SJSA1 (cell line): ENCODE measurements at regions not wholly inside any gene's neighbourhood (a gene's known extent, or its start where the extent isn't known, plus 50 kb on each side); places are given as distances from the start of the nearest gene placed in this dataset.
"Not testable (repeated sequence)": the region's sequence is repeated elsewhere in the genome, so short reads cannot be mapped to it uniquely, and the experiment has no call there.

Experiments
- DNase-seq, 2 experiments: peaks; one replicate each; pipeline ENCODE4 v3.0.0-alpha.2; 2015 to 2020; ENCODE audit warnings: low spot score in 2 of 2, low read depth in 1 of 2
- H3K27ac ChIP-seq: fragments of 250-450 bp; sonication (Bioruptor Pico); 2 replicates; pipeline ENCODE4 v1.5.1; 2020; ENCODE audit warnings: mild to moderate bottlenecking, moderate library complexity
- H3K27me3 ChIP-seq: fragments of 250-450 bp; sonication (Bioruptor Pico); replicated peaks from 2 replicates; pipeline ENCODE4 v1.5.1; 2020; ENCODE audit warnings: mild to moderate bottlenecking, moderate library complexity
- H3K36me3 ChIP-seq: fragments of 250-450 bp; sonication (Bioruptor Pico); 2 replicates; pipeline ENCODE4 v1.5.1; 2020; ENCODE audit warnings: mild to moderate bottlenecking
- H3K4me1 ChIP-seq: fragments of 250-450 bp; sonication (Bioruptor Pico); replicated peaks from 2 replicates; pipeline ENCODE4 v1.6.1; 2021; ENCODE audit warnings: mild to moderate bottlenecking
- H3K4me3 ChIP-seq: fragments of 250-450 bp; sonication (Bioruptor Pico); 2 replicates; pipeline ENCODE4 v1.5.1; 2020; ENCODE audit warnings: mild to moderate bottlenecking
- H3K9me3 ChIP-seq: fragments of 250-450 bp; sonication (Bioruptor Pico); replicated peaks from 2 replicates; pipeline ENCODE4 v1.5.1; 2020; ENCODE audit warnings: mild to moderate bottlenecking

DNA sequence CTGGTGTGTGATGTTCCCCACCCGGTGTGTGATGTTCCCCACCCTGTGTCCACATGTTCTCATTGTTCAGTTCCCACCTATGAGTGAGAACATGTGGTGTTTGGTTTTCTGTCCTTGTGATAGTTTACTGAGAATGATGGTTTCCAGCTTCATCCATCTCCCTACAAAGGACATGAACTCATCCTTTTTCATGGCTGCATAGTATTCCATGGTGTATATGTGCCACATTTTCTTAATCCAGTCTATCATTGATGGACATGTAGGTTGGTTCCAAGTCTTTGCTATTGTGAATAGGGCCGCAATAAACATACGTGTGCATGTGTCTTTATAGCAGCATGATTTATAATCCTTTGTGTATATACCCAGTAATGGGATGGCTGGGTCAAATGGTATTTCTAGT is 201.5 kb upstream of the IRAK1BP1 start:
- not testable (repeated sequence) for H3K36me3 ChIP-seq, H3K4me3 ChIP-seq, H3K27ac ChIP-seq, H3K4me1 ChIP-seq, H3K9me3 ChIP-seq, H3K27me3 ChIP-seq, DNase-seq

DNA sequence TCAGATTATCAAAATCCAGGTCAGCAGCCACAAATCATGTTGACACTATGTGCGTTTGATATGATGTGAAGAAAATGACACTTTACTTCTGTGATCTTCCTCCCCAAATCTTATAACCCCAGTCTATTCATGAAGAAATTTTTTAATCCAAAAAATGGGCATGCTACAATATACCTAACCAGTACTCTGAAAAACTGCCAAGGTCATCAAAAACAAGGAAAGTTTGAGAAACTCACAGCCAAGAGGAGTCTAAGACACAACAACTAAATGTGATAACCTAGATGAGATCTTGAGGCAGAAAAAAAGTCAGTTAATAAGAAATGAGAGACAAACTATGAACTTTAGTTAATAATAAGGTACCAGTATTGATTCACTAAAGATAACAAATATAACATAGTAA is 200.6 kb upstream of the IRAK1BP1 start:
- no peak for DNase-seq
- Histone ChIP-seq H3K27ac (no peak overlapping the region), H3K36me3 (no peaks in the 10 kb centered on the region), H3K4me1 (no peaks in the 10 kb centered on the region), H3K9me3 (no peaks in the 10 kb centered on the region), H3K4me3 (no peak overlapping the region), H3K27me3 (0 out of 2 replicates have a peak, but pooled peaks cover 4% of the 10 kb centered on the region)

GRCh38 chr6:78670156-78670555 is 197.2 kb upstream of the IRAK1BP1 start:
- Histone ChIP-seq H3K27ac (no peak overlapping the region), H3K9me3 (no peaks in the 10 kb centered on the region), H3K36me3 (no peaks in the 10 kb centered on the region), H3K4me1 (no peaks in the 10 kb centered on the region), H3K4me3 (no peak overlapping the region), H3K27me3 (0 out of 2 replicates have a peak, but pooled peaks cover 4% of the 10 kb centered on the region)
- DNase-seq, result no peak

GRCh38 chr6:78670802-78671201 is 196.5 kb upstream of the IRAK1BP1 start:
- 0 out of 2 replicates have a peak, but pooled peaks cover 4% of the 10 kb centered on the region for H3K27me3 ChIP-seq
- no peaks in the 10 kb centered on the region for H3K9me3 ChIP-seq
- H3K27ac ChIP-seq, result no peak overlapping the region
- H3K4me3 ChIP-seq, result no peak overlapping the region
- H3K36me3 ChIP-seq, result no peaks in the 10 kb centered on the region
- no peak for DNase-seq
- H3K4me1 ChIP-seq, result no peaks in the 10 kb centered on the region

DNA sequence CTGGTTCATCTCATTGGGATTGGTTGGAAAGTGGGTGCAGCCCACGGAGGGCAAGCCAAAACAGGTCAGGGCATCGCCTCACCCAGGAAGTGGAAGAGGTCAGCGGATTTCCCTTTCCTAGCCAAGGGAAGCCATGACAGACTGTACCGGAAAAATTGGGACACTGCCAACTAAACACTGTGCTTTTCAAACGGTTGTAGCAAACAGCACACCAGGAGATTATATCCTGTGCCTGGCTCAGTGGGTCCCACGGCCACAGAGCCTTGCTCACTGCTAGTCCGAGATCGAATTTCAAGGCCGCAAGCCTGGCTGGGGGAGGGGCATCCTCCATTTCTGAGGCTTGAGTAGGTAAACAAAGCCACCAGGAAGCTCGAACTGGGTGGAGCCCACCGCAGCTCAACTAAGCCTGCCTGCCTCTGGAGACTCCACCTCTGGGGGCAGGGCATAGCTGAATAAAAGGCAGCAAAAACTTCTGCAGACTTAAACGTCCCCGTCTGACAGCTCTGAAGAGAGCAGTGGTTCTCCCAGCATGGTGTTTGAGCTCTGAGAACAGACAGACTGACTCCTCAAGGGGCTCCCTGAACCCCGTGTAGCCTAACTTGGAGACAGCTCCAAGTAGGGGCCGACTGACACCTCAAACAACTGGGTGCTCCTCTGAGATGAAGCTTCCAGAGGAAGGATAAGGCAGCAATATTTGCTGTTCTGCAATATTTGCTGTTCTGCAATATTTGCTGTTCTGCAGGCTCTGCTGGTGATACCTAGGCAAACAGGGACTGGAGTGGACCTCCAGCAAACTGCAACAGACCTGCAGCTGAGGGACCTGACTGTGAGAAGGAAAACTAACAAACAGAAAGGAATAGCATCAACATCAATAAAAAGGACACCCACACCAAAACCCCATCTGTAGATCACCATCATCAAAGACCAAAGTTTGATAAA is 191.0 kb upstream of the IRAK1BP1 start:
- not testable (repeated sequence) for H3K4me1 ChIP-seq, H3K4me3 ChIP-seq, DNase-seq, H3K36me3 ChIP-seq, H3K27me3 ChIP-seq, H3K9me3 ChIP-seq, H3K27ac ChIP-seq

DNA sequence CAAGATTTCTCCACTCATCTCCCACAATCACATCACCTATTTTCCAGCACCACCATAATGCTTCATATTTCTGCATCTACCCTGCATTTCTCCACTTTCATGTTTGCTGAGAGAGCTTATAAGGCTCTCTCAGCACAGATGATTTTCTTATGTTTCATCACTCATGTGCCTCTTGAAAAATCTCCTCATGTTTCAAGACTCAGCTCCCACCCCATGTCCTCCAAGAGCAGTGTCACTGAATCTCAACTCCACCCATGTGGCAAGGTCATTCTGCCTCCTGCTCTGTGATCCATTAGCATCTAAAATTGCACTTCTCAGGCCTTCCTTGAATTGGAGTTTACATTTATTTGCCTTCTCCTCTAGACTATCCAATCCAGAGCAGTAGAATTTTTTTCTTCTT is 178.7 kb upstream of the IRAK1BP1 start:
- no peaks in the 10 kb centered on the region for H3K9me3 ChIP-seq
- no peak overlapping the region for H3K27ac ChIP-seq
- H3K4me3 ChIP-seq, result no peak overlapping the region
- no peaks in the 10 kb centered on the region for H3K36me3 ChIP-seq
- DNase-seq, result no peak
- H3K27me3 ChIP-seq, result no peaks in the 10 kb centered on the region
- no peaks in the 10 kb centered on the region for H3K4me1 ChIP-seq

DNA sequence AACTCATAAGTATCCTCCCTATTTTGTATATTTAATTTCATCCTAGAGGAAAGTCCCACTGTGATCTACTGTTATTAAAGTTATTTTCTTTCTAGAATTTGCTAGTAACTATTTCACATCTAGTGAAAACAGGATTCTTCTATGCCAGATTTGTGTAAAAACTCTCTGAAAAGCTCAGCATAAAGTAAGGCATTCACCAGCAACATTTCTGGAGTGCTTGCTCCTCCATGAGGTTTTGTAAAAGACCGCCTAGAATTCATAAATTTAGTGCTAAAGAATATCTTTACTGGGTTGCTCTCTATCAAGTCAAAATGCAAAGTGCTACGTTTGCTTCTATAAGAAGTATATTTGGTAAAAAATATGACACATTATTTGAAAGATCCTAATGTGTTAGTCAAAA is 173.5 kb upstream of the IRAK1BP1 start:
- H3K27me3 ChIP-seq, result no peaks in the 10 kb centered on the region
- H3K4me1 ChIP-seq, result no peaks in the 10 kb centered on the region
- DNase-seq, result no peak
- no peak overlapping the region for H3K27ac ChIP-seq
- H3K9me3 ChIP-seq, result no peaks in the 10 kb centered on the region
- H3K4me3 ChIP-seq, result no peak overlapping the region
- H3K36me3 ChIP-seq, result no peaks in the 10 kb centered on the region

- DNase-seq, result not testable (repeated sequence)
Measured at GRCh38 chr6:78694628-78695027, 172.7 kb upstream of the IRAK1BP1 start.

GRCh38 chr6:78700991-78701390 is 166.4 kb upstream of the IRAK1BP1 start:
- Histone ChIP-seq H3K4me1 (no peaks in the 10 kb centered on the region), H3K36me3 (no peaks in the 10 kb centered on the region), H3K9me3 (no peaks in the 10 kb centered on the region), H3K4me3 (no peak overlapping the region), H3K27ac (no peak overlapping the region), H3K27me3 (0 out of 2 replicates have a peak, but pooled peaks cover 2% of the 10 kb centered on the region)
- DNase-seq, result no peak

More at GRCh38 chr6:78694628-78695027, 172.7 kb upstream of the IRAK1BP1 start:
- H3K9me3 ChIP-seq, H3K4me3 ChIP-seq, H3K36me3 ChIP-seq, H3K27ac ChIP-seq, H3K4me1 ChIP-seq, H3K27me3 ChIP-seq: not testable (repeated sequence)

GRCh38 chr6:78701407-78701806 is 165.9 kb upstream of the IRAK1BP1 start:
- no peak overlapping the region for H3K27ac ChIP-seq
- no peaks in the 10 kb centered on the region for H3K9me3 ChIP-seq
- H3K4me3 ChIP-seq, result no peak overlapping the region
- H3K36me3 ChIP-seq, result no peaks in the 10 kb centered on the region
- DNase-seq, result no peak
- no peaks in the 10 kb centered on the region for H3K4me1 ChIP-seq
- H3K27me3 ChIP-seq, result 0 out of 2 replicates have a peak, but pooled peaks cover 2% of the 10 kb centered on the region

- Histone ChIP-seq H3K4me1 (no peaks in the 10 kb centered on the region), H3K27me3 (no peaks in the 10 kb centered on the region), H3K4me3 (no peak overlapping the region), H3K36me3 (no peaks in the 10 kb centered on the region), H3K27ac (no peak overlapping the region), H3K9me3 (no peaks in the 10 kb centered on the region)
- DNase-seq, result no peak
Measured at GRCh38 chr6:78709021-78709420, 158.3 kb upstream of the IRAK1BP1 start.

- Histone ChIP-seq H3K4me1 (no peaks in the 10 kb centered on the region), H3K4me3 (no peak overlapping the region), H3K36me3 (no peaks in the 10 kb centered on the region), H3K27ac (no peak overlapping the region), H3K27me3 (no peaks in the 10 kb centered on the region), H3K9me3 (no peaks in the 10 kb centered on the region)
- no peak for DNase-seq
Measured at GRCh38 chr6:78713564-78713963, 153.8 kb upstream of the IRAK1BP1 start.

DNA sequence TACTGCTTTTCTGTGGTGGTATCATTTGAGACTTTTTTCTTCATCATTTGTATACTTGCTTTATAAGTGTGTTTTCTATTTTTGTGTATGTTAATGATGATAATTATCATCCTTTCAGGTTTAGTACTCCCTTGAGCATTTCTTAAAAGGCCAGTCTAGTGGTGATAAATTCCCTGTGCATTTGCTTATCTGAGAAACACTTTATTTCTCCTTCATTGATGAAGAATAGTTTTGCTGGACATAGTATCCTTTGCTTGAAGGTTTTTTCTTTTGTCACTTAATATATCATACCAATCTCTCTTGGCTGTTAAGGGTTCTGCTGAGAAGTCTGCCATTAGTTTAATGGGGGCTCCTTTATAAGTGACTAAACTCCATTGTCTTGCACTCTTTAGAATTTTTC is 123.2 kb upstream of the IRAK1BP1 start:
- H3K4me3 ChIP-seq, result no peak overlapping the region

DNA sequence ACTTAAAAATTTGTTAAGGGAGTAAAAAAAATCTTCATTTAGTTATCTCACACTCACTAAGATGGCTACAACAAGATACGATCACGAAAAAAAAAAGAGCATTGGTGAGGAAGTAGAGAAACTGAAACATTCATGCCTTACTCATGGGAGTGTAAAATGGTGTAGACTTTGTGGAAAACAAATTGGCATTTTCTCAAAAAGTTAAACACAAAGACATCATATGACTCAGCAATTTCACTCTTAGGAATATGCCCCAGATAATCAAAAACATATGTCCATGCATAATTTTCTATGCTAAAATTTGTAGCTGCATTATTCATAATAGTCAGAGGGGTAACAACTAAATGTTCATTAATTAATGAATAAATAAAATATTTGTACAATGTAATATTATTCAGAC is 120.9 kb upstream of the IRAK1BP1 start:
- Histone ChIP-seq H3K36me3 (no peaks in the 10 kb centered on the region), H3K27me3 (no peaks in the 10 kb centered on the region), H3K27ac (no peak overlapping the region), H3K9me3 (0 out of 2 replicates have a peak, but pooled peaks cover 3% of the 10 kb centered on the region), H3K4me1 (no peaks in the 10 kb centered on the region), H3K4me3 (no peak overlapping the region)
- DNase-seq, result no peak

More for the DNA sequence above, 123.2 kb upstream of the IRAK1BP1 start:
- no peak for DNase-seq
- H3K27me3 ChIP-seq, result no peaks in the 10 kb centered on the region
- H3K36me3 ChIP-seq, result no peaks in the 10 kb centered on the region
- no peaks in the 10 kb centered on the region for H3K4me1 ChIP-seq
- 0 out of 2 replicates have a peak, but pooled peaks cover 3% of the 10 kb centered on the region for H3K9me3 ChIP-seq
- no peak overlapping the region for H3K27ac ChIP-seq
